GM23338 (cell line): ENCODE measurements at regions not wholly inside any gene's neighbourhood (a gene's known extent, or its start where the extent isn't known, plus 50 kb on each side); places are given as distances from the start of the nearest gene placed in this dataset.

Experiments
- ATAC-seq: fragments of 200-7000 bp; cut with Tn5 transposase; 3 replicates; pipeline ENCODE4 v1.9.1; 2020
- DNase-seq: peaks from one replicate; pipeline ENCODE4 v3.0.0-alpha.2; 2015; ENCODE audit warnings: low spot score
- H2AFZ ChIP-seq: fragments of 200-600 bp; sonication (generic); 2 replicates; pipeline ENCODE4 v1.8.0; 2016; ENCODE audit warnings: antibody characterized with exemption, mild to moderate bottlenecking, moderate library complexity
- H3F3A ChIP-seq: fragments of 200-600 bp; sonication (generic); replicated peaks from 2 replicates; pipeline ENCODE4 v1.8.0; 2017; ENCODE audit warnings: antibody characterized with exemption, mixed run types, low read depth
- H3K27ac ChIP-seq: fragments of 200-600 bp; sonication (generic); 2 replicates; pipeline ENCODE4 v1.6.1; 2016; ENCODE audit warnings: low read depth
- H3K27me3 ChIP-seq: fragments of 200-600 bp; sonication (generic); 2 replicates; pipeline ENCODE4 v1.8.0; 2016; ENCODE audit warnings: mild to moderate bottlenecking, mixed run types, moderate library complexity; ENCODE audit not compliant: insufficient read depth
- H3K36me3 ChIP-seq: fragments of 200-600 bp; sonication (generic); 2 replicates; pipeline ENCODE4 v1.8.0; 2016; ENCODE audit warnings: mild to moderate bottlenecking; ENCODE audit not compliant: insufficient read depth
- H3K4me1 ChIP-seq: fragments of 200-600 bp; sonication (generic); 2 replicates; pipeline ENCODE4 v1.8.0; 2016; ENCODE audit warnings: mild to moderate bottlenecking, moderate library complexity; ENCODE audit not compliant: insufficient read depth
- H3K4me2 ChIP-seq: fragments of 200-600 bp; sonication (generic); 2 replicates; pipeline ENCODE4 v1.7.1; 2017; ENCODE audit warnings: mixed run types
- H3K4me3 ChIP-seq: fragments of 200-600 bp; sonication (generic); 2 replicates; pipeline ENCODE4 v1.6.1; 2016; ENCODE audit warnings: mixed run types
- H3K79me2 ChIP-seq: fragments of 200-600 bp; sonication (generic); replicated peaks from 2 replicates; pipeline ENCODE4 v1.8.0; 2017; ENCODE audit warnings: mild to moderate bottlenecking; ENCODE audit not compliant: insufficient read depth
- H3K9me2 ChIP-seq: fragments of 200-600 bp; sonication (generic); 2 replicates; pipeline ENCODE4 v1.8.0; 2017; ENCODE audit not compliant: insufficient read depth
- H4K20me1 ChIP-seq: fragments of 200-600 bp; sonication (generic); replicated peaks from 2 replicates; pipeline ENCODE4 v1.8.0; 2017; ENCODE audit warnings: mild to moderate bottlenecking; ENCODE audit not compliant: insufficient read depth
- H3K27ac Mint-ChIP-seq: 2 replicates; pipeline ENCODE4 v1.8.0; 2020; ENCODE audit warnings: inconsistent platforms, mild to moderate bottlenecking, moderate library complexity, mixed read lengths
- H3K27me3 Mint-ChIP-seq: 3 replicates; pipeline ENCODE4 v1.8.0; 2022; ENCODE audit warnings: low read depth, mild to moderate bottlenecking, moderate library complexity, mixed read lengths, inconsistent platforms; ENCODE audit not compliant: insufficient read depth, poor library complexity
- H3K36me3 Mint-ChIP-seq: 3 replicates; pipeline ENCODE4 v1.8.0; 2021; ENCODE audit warnings: low read depth, mild to moderate bottlenecking, inconsistent platforms, moderate library complexity, mixed read lengths
- H3K4me1 Mint-ChIP-seq: 3 replicates; pipeline ENCODE4 v1.8.0; 2020; ENCODE audit warnings: mild to moderate bottlenecking, inconsistent platforms, mixed read lengths
- H3K4me3 Mint-ChIP-seq: 3 replicates; pipeline ENCODE4 v1.8.0; 2021; ENCODE audit warnings: moderate library complexity, mild to moderate bottlenecking, inconsistent platforms, mixed read lengths
- H3K9me3 Mint-ChIP-seq: 3 replicates; pipeline ENCODE4 v1.8.0; 2020; ENCODE audit warnings: moderate library complexity, mild to moderate bottlenecking, inconsistent platforms, mixed read lengths
- EZH2 ChIP-seq: fragments of 200-600 bp; sonication (generic); IDR thresholded peaks from one replicate; pipeline ENCODE4 v1.8.0; 2017; ENCODE audit warnings: antibody characterized with exemption, mild to moderate bottlenecking, low read depth; ENCODE audit not compliant: unreplicated experiment
- JUNB ChIP-seq: IDR thresholded peaks from one replicate; pipeline ENCODE4 v1.6.1; 2016; ENCODE audit warnings: antibody characterized with exemption; ENCODE audit not compliant: unreplicated experiment
- POLR2AphosphoS5 ChIP-seq: IDR thresholded peaks from 2 replicates; pipeline ENCODE4 v1.6.1; 2016; ENCODE audit warnings: antibody characterized with exemption, low read depth
- REST ChIP-seq: IDR thresholded peaks from one replicate; pipeline ENCODE4 v1.6.1; 2018; ENCODE audit warnings: antibody characterized with exemption; ENCODE audit not compliant: unreplicated experiment
- STAT1 ChIP-seq: IDR thresholded peaks from one replicate; pipeline ENCODE4 v1.6.1; 2016; ENCODE audit warnings: antibody characterized with exemption; ENCODE audit not compliant: unreplicated experiment
- ZNF114 ChIP-seq: fragments of 250-450 bp; sonication (Bioruptor Pico); IDR thresholded peaks from 2 replicates; pipeline ENCODE4 v1.5.0; 2020; ENCODE audit warnings: mild to moderate bottlenecking, moderate library complexity
- ZNF331 ChIP-seq: fragments of 250-450 bp; sonication (Bioruptor Pico); IDR thresholded peaks from 2 replicates; pipeline ENCODE4 v1.5.0; 2020; ENCODE audit warnings: low read depth, mild to moderate bottlenecking, moderate library complexity
- TF ChIP-seq, protein P1 (sequence below): IDR thresholded peaks from 2 replicates; pipeline ENCODE4 v1.6.1; 2016; ENCODE audit warnings: antibody characterized with exemption
- TF ChIP-seq, protein P2 (sequence below), 2 experiments: fragments of 200-600 bp in 1 of 2; sonication (generic) in 1 of 2; conservative IDR thresholded peaks; 2 replicates each; pipeline versions ENCODE4 v1.5.1 to v1.6.1; 2016 to 2017; ENCODE audit warnings: antibody characterized with exemption in 2 of 2, low read depth in 2 of 2, mild to moderate bottlenecking in 2 of 2, moderate library complexity in 1 of 2

DNA sequence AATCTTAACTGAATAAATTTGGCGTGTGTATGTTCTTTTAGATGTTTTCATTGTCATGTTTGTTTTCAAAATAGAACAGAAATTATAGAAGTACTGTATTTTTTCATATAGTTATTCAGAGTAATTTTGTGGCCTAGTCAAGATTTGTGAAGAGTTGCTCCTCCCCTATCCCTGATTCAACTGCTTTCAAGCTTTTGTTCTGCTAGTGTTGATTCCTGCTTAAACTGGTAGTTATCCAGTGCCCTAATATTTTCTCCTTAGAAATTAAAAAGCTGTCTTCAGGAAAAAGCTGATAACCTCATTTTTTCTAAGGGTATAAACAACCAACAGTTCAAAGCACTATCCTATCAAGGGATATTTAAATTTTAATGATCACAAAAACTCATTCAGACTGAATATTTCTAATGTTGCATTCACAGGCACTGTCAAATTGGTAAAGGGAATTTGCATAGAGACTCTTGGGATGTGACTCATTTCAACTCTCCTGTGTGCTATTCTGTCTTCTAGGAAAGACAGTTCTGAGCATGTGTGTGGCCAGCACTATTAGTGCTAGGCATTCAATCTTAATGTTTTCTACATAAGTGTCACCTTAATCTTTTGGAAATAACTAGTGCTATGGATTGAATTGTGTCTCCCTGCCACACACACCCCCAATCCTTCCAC, 1776.0 kb downstream of the LRRC4C start:
- ATAC-seq = no peak
- no peaks in the 10 kb centered on the region for H4K20me1 ChIP-seq
- Mint-ChIP-seq H3K36me3 (peaks cover 10% of the 10 kb centered on the region), H3K4me3 (no peak overlapping the region), H3K4me1 (peaks cover 11% of the 10 kb centered on the region; the same call in 2 of the 3 replicates), H3K27me3 (peaks cover 2% of the 10 kb centered on the region), H3K27ac (peak overlapping the region; percentile 46; the same call in 1 of the 2 replicates), H3K9me3 (peaks cover 17% of the 10 kb centered on the region)
- H3K27ac ChIP-seq = no peak overlapping the region; the same call in 1 of the 2 replicates
- no peak overlapping the region for H3K4me2 ChIP-seq
- H3K36me3 ChIP-seq = peaks cover 6% of the 10 kb centered on the region; the same call in 1 of the 2 replicates
- DNase-seq = no peak
- no peaks in the 10 kb centered on the region for H3K79me2 ChIP-seq
- 0 out of 2 replicates have a peak, but pooled peaks cover 6% of the 10 kb centered on the region for H3K4me1 ChIP-seq
- TF ChIP-seq ZNF114 (CRISPR knock-in tag) (no peak), ZNF331 (no peak), REST (no peak)
- TF ChIP-seq, protein P1, sequence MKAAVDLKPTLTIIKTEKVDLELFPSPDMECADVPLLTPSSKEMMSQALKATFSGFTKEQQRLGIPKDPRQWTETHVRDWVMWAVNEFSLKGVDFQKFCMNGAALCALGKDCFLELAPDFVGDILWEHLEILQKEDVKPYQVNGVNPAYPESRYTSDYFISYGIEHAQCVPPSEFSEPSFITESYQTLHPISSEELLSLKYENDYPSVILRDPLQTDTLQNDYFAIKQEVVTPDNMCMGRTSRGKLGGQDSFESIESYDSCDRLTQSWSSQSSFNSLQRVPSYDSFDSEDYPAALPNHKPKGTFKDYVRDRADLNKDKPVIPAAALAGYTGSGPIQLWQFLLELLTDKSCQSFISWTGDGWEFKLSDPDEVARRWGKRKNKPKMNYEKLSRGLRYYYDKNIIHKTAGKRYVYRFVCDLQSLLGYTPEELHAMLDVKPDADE = no peak
- H3K27me3 ChIP-seq = no peaks in the 10 kb centered on the region
- no peaks in the 10 kb centered on the region for H3F3A ChIP-seq
- H3K4me3 ChIP-seq = no peak overlapping the region
- no peaks in the 10 kb centered on the region for H3K9me2 ChIP-seq
- H2AFZ ChIP-seq = no peak overlapping the region

DNA sequence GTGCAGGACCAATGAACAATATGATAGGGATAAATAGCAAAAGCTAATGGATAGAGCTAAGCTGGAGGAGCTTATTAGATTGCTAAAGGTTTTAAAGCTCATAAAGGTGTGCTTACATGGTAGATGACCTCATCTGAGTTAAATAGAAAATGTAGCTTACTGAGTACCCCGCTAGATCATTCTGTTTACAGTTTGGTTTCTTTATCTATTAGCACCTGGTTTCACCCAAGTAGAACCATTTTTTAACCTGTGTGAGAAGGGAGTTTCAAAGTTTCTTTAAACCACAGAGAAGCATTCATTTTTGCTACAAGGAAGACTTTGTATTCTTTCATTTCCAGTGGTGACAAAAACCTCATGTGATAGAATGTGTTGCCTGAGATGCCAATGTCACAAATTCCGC, 1778.0 kb downstream of the LRRC4C start:
- H3K4me1 Mint-ChIP-seq = peaks cover 11% of the 10 kb centered on the region; the same call in 2 of the 3 replicates
- H2AFZ ChIP-seq = no peak overlapping the region
- ATAC-seq = no peak
- H4K20me1 ChIP-seq = no peaks in the 10 kb centered on the region
- H3K4me2 ChIP-seq = no peak overlapping the region
- H3K27me3 ChIP-seq = no peaks in the 10 kb centered on the region
- H3K4me1 ChIP-seq = 0 out of 2 replicates have a peak, but pooled peaks cover 6% of the 10 kb centered on the region
- H3K4me3 ChIP-seq = no peak overlapping the region
- peaks cover 6% of the 10 kb centered on the region; the same call in 1 of the 2 replicates for H3K36me3 ChIP-seq
- H3K79me2 ChIP-seq = no peaks in the 10 kb centered on the region
- peaks cover 10% of the 10 kb centered on the region for H3K36me3 Mint-ChIP-seq
- H3K27ac ChIP-seq = no peak overlapping the region
- H3F3A ChIP-seq = no peaks in the 10 kb centered on the region
- no peak overlapping the region for H3K4me3 Mint-ChIP-seq
- DNase-seq = no peak
- H3K9me2 ChIP-seq = no peaks in the 10 kb centered on the region
- H3K27ac Mint-ChIP-seq = no peak overlapping the region
- peaks cover 2% of the 10 kb centered on the region for H3K27me3 Mint-ChIP-seq
- H3K9me3 Mint-ChIP-seq = peaks cover 17% of the 10 kb centered on the region
- TF ChIP-seq EZH2 (no peak), ZNF114 (CRISPR knock-in tag) (no peak), STAT1 (no peak), POLR2AphosphoS5 (no peak), JUNB (no peak), REST (no peak)
- TF ChIP-seq, protein P2, sequence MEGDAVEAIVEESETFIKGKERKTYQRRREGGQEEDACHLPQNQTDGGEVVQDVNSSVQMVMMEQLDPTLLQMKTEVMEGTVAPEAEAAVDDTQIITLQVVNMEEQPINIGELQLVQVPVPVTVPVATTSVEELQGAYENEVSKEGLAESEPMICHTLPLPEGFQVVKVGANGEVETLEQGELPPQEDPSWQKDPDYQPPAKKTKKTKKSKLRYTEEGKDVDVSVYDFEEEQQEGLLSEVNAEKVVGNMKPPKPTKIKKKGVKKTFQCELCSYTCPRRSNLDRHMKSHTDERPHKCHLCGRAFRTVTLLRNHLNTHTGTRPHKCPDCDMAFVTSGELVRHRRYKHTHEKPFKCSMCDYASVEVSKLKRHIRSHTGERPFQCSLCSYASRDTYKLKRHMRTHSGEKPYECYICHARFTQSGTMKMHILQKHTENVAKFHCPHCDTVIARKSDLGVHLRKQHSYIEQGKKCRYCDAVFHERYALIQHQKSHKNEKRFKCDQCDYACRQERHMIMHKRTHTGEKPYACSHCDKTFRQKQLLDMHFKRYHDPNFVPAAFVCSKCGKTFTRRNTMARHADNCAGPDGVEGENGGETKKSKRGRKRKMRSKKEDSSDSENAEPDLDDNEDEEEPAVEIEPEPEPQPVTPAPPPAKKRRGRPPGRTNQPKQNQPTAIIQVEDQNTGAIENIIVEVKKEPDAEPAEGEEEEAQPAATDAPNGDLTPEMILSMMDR (conservative IDR thresholded peaks at IDR 0.05; ENCODE audit: low read depth in 2 of 2) = no peak
